ENCODE measurements at regions not wholly inside any gene's neighbourhood (a gene's known extent, or its start where the extent isn't known, plus 50 kb on each side); places are given as distances from the start of the nearest gene placed in this dataset.

- H3K9me3 ChIP-seq (ENCODE audit: control insufficient read depth in 1 of 2, insufficient read depth in 1 of 2, low read length in 2 of 2), result no peaks in the 10 kb centered on the region
- no peak overlapping the region for H3K4me3 ChIP-seq (ENCODE audit: low read length)
- POLR2A ChIA-PET, result no interaction called here
- intact Hi-C loops (cut with DNase I, micrococcal nuclease), result no loop called here
- Mint-ChIP-seq H3K27me3 (no peaks in the 10 kb centered on the region), H3K27ac (no peak overlapping the region), H3K4me1 (ENCODE audit: low read depth) (no peaks in the 10 kb centered on the region), H3K36me3 (ENCODE audit: low read depth) (no peaks in the 10 kb centered on the region), H3K4me3 (no peak overlapping the region), H3K9me3 (no peaks in the 10 kb centered on the region)
- no peak overlapping the region for H3K27ac ChIP-seq (ENCODE audit: low read depth in 1 of 2, low read length in 2 of 2)
- DNase-seq, result no peak
- no peak for ATAC-seq (ENCODE audit: poor library complexity)
- CTCF ChIA-PET, result no interaction called here
- no peak for TF ChIP-seq CTCF (IDR thresholded peaks at IDR 0.05)
- no peaks in the 10 kb centered on the region for H3K27me3 ChIP-seq (ENCODE audit: control insufficient read depth in 1 of 2, insufficient read depth in 2 of 2, low read length in 2 of 2)
- H3K4me1 ChIP-seq (ENCODE audit: insufficient read depth, low read length), result no peaks in the 10 kb centered on the region
- no peaks in the 10 kb centered on the region for H3K36me3 ChIP-seq (ENCODE audit: insufficient read depth, low read length)
Measured at GRCh38 chr6:105836889-105837288, 249.2 kb upstream of the PRDM1 start.

- Mint-ChIP-seq H3K4me3 (no peak overlapping the region), H3K36me3 (ENCODE audit: low read depth) (no peaks in the 10 kb centered on the region), H3K27ac (no peak overlapping the region), H3K9me3 (no peaks in the 10 kb centered on the region), H3K27me3 (no peaks in the 10 kb centered on the region), H3K4me1 (ENCODE audit: low read depth) (no peaks in the 10 kb centered on the region)
- ChIA-PET CTCF (no interaction called here), POLR2A (no interaction called here)
- intact Hi-C loops (cut with DNase I, micrococcal nuclease), result no loop called here
- no peaks in the 10 kb centered on the region for H3K9me3 ChIP-seq (ENCODE audit: control insufficient read depth in 1 of 2, insufficient read depth in 1 of 2, low read length in 2 of 2)
- ATAC-seq (ENCODE audit: poor library complexity) (no peak), DNase-seq (no peak)
- TF ChIP-seq CTCF (IDR thresholded peaks at IDR 0.05), result no peak
- H3K27ac ChIP-seq (ENCODE audit: low read depth in 1 of 2, low read length in 2 of 2), result no peak overlapping the region
- no peaks in the 10 kb centered on the region for H3K4me1 ChIP-seq (ENCODE audit: insufficient read depth, low read length)
- H3K36me3 ChIP-seq (ENCODE audit: insufficient read depth, low read length), result no peaks in the 10 kb centered on the region
- H3K27me3 ChIP-seq (ENCODE audit: control insufficient read depth in 1 of 2, insufficient read depth in 2 of 2, low read length in 2 of 2), result no peaks in the 10 kb centered on the region
- H3K4me3 ChIP-seq (ENCODE audit: low read length), result no peak overlapping the region
Measured at GRCh38 chr6:105836379-105836778, 249.8 kb upstream of the PRDM1 start.

GRCh38 chr6:105835373-105835772 lies 250.8 kb upstream of the PRDM1 start:
- Histone ChIP-seq H3K36me3 (ENCODE audit: insufficient read depth, low read length) (no peaks in the 10 kb centered on the region), H3K4me1 (ENCODE audit: insufficient read depth, low read length) (no peaks in the 10 kb centered on the region), H3K27ac (ENCODE audit: low read depth in 1 of 2, low read length in 2 of 2) (no peak overlapping the region), H3K9me3 (ENCODE audit: control insufficient read depth in 1 of 2, insufficient read depth in 1 of 2, low read length in 2 of 2) (no peaks in the 10 kb centered on the region), H3K4me3 (ENCODE audit: low read length) (no peak overlapping the region), H3K27me3 (ENCODE audit: control insufficient read depth in 1 of 2, insufficient read depth in 2 of 2, low read length in 2 of 2) (no peaks in the 10 kb centered on the region)
- Mint-ChIP-seq H3K9me3 (no peaks in the 10 kb centered on the region), H3K27me3 (no peaks in the 10 kb centered on the region), H3K4me3 (no peak overlapping the region), H3K4me1 (ENCODE audit: low read depth) (no peaks in the 10 kb centered on the region), H3K27ac (no peak overlapping the region), H3K36me3 (ENCODE audit: low read depth) (no peaks in the 10 kb centered on the region)
- DNase-seq, result peak in 5 of 14 experiments; percentile 5 to 40 (median 20)
- ChIA-PET CTCF (interaction anchor here (0.8 to 1.0 kb wide), 2 partner anchors 216 to 388 kb away, joined by 3 to 4 read pairs; no protein-coding TSS in a partner anchor), POLR2A (interaction anchor here (0.5 kb wide), 1 partner anchor 157 kb away, joined by 3 read pairs; no protein-coding TSS in a partner anchor)
- intact Hi-C loops (cut with DNase I, micrococcal nuclease), result no loop called here
- ATAC-seq (ENCODE audit: poor library complexity), result no peak
- no peak for TF ChIP-seq CTCF (IDR thresholded peaks at IDR 0.05)
